ENCODE measurements at regions not wholly inside any gene's neighbourhood (a gene's known extent, or its start where the extent isn't known, plus 50 kb on each side); places are given as distances from the start of the nearest gene placed in this dataset.
A peak's percentile ranks its signal among the peaks of the same experiment; 100 is the strongest.
"Not testable (repeated sequence)": the region's sequence is repeated elsewhere in the genome, so short reads cannot be mapped to it uniquely, and the experiment has no call there.

- Mint-ChIP-seq H3K4me3 (ENCODE audit: unreplicated experiment) (no peak overlapping the region), H3K4me1 (ENCODE audit: insufficient read depth, unreplicated experiment) (peaks cover 11% of the 10 kb centered on the region), H3K9me3 (ENCODE audit: unreplicated experiment) (no peaks in the 10 kb centered on the region), H3K27ac (ENCODE audit: low read depth, unreplicated experiment) (no peak overlapping the region), H3K36me3 (ENCODE audit: insufficient read depth, unreplicated experiment) (peaks cover 6% of the 10 kb centered on the region), H3K27me3 (ENCODE audit: insufficient read depth, unreplicated experiment) (no peaks in the 10 kb centered on the region)
- POLR2A ChIA-PET = interaction anchor here (0.7 to 1.9 kb wide), 3 partner anchors 18 to 321 kb away, joined by 3 to 5 read pairs (median 3); no protein-coding TSS in a partner anchor
- CTCF ChIA-PET = interaction anchor here (0.6 kb wide), 1 partner anchor 95 kb away, joined by 3 read pairs; no protein-coding TSS in a partner anchor
- BruUV-seq (replicated peaks) = no TSS peak
- DNase-seq (ENCODE audit: unreplicated experiment) = peak; percentile 77
- TF ChIP-seq CTCF (IDR thresholded peaks at IDR 0.05; ENCODE audit: unreplicated experiment) = no peak
- intact Hi-C loops (cut with micrococcal nuclease) = no loop called here
These were observed 126.7 kb upstream of the LGR5 start for GRCh38 chr12:71312768-71313403.

- H3K4me1 Mint-ChIP-seq (ENCODE audit: insufficient read depth, unreplicated experiment) = peaks cover 11% of the 10 kb centered on the region
- H3K4me3 Mint-ChIP-seq (ENCODE audit: unreplicated experiment); DNase-seq (ENCODE audit: unreplicated experiment); H3K27me3 Mint-ChIP-seq (ENCODE audit: insufficient read depth, unreplicated experiment); BruUV-seq (replicated peaks); H3K27ac Mint-ChIP-seq (ENCODE audit: low read depth, unreplicated experiment); CTCF ChIA-PET; intact Hi-C loops (cut with micrococcal nuclease); POLR2A ChIA-PET; H3K36me3 Mint-ChIP-seq (ENCODE audit: insufficient read depth, unreplicated experiment); H3K9me3 Mint-ChIP-seq (ENCODE audit: unreplicated experiment): not testable (repeated sequence)
These were observed 128.0 kb upstream of the LGR5 start for GRCh38 chr12:71311611-71312010.

GRCh38 chr12:71306808-71307207 lies 132.8 kb upstream of the LGR5 start:
- no peak for TF ChIP-seq CTCF (IDR thresholded peaks at IDR 0.05; ENCODE audit: unreplicated experiment)
- no peaks in the 10 kb centered on the region for H3K36me3 Mint-ChIP-seq (ENCODE audit: insufficient read depth, unreplicated experiment)
- no TSS peak for BruUV-seq (replicated peaks)
- H3K27me3 Mint-ChIP-seq (ENCODE audit: insufficient read depth, unreplicated experiment) = no peaks in the 10 kb centered on the region
- POLR2A ChIA-PET = interaction anchor here (0.7 to 0.9 kb wide), 2 partner anchors 9 to 12 kb away, joined by 3 read pairs; no protein-coding TSS in a partner anchor
- CTCF ChIA-PET = no interaction called here
- intact Hi-C loops (cut with micrococcal nuclease) = no loop called here
- H3K4me3 Mint-ChIP-seq (ENCODE audit: unreplicated experiment) = no peak overlapping the region
- H3K9me3 Mint-ChIP-seq (ENCODE audit: unreplicated experiment) = no peaks in the 10 kb centered on the region
- H3K4me1 Mint-ChIP-seq (ENCODE audit: insufficient read depth, unreplicated experiment) = no peaks in the 10 kb centered on the region
- no peak overlapping the region for H3K27ac Mint-ChIP-seq (ENCODE audit: low read depth, unreplicated experiment)
- no peak for DNase-seq (ENCODE audit: unreplicated experiment)

GRCh38 chr12:71304306-71304705 lies 135.3 kb upstream of the LGR5 start:
- POLR2A ChIA-PET = no interaction called here
- Mint-ChIP-seq H3K27me3 (ENCODE audit: insufficient read depth, unreplicated experiment) (no peaks in the 10 kb centered on the region), H3K4me3 (ENCODE audit: unreplicated experiment) (no peak overlapping the region), H3K9me3 (ENCODE audit: unreplicated experiment) (no peaks in the 10 kb centered on the region), H3K36me3 (ENCODE audit: insufficient read depth, unreplicated experiment) (no peaks in the 10 kb centered on the region), H3K27ac (ENCODE audit: low read depth, unreplicated experiment) (no peak overlapping the region), H3K4me1 (ENCODE audit: insufficient read depth, unreplicated experiment) (no peaks in the 10 kb centered on the region)
- CTCF ChIA-PET = no interaction called here
- intact Hi-C loops (cut with micrococcal nuclease) = no loop called here
- no TSS peak for BruUV-seq (replicated peaks)
- no peak for DNase-seq (ENCODE audit: unreplicated experiment)
- TF ChIP-seq CTCF (IDR thresholded peaks at IDR 0.05; ENCODE audit: unreplicated experiment) = no peak
